Parathyroid adenoma (tissue), 2 donors: ENCODE measurements at regions not wholly inside any gene's neighbourhood (a gene's known extent, or its start where the extent isn't known, plus 50 kb on each side); places are given as distances from the start of the nearest gene placed in this dataset.

Experiments
- H2AFZ ChIP-seq: fragments of 300-600 bp; sonication (generic); one replicate; pipeline ENCODE4 v1.7.0; 2017; ENCODE audit warnings: antibody characterized with exemption, mild to moderate bottlenecking
- H3K27ac ChIP-seq: fragments of 300-600 bp; sonication (generic); one replicate; pipeline ENCODE4 v1.7.0; 2017
- H3K27me3 ChIP-seq: fragments of 300-600 bp; sonication (generic); one replicate; pipeline ENCODE4 v1.7.0; 2017; ENCODE audit warnings: low read length; ENCODE audit not compliant: control insufficient read depth, insufficient read depth
- H3K36me3 ChIP-seq: fragments of 300-600 bp; sonication (generic); one replicate; pipeline ENCODE4 v1.7.0; 2017; ENCODE audit warnings: low read length; ENCODE audit not compliant: control insufficient read depth, insufficient read depth
- H3K4me1 ChIP-seq: fragments of 300-600 bp; sonication (generic); one replicate; pipeline ENCODE4 v1.7.0; 2017; ENCODE audit warnings: control low read depth
- H3K4me2 ChIP-seq: fragments of 300-600 bp; sonication (generic); one replicate; pipeline ENCODE4 v1.7.0; 2017; ENCODE audit warnings: low read length
- H3K4me3 ChIP-seq: fragments of 300-600 bp; sonication (generic); one replicate; pipeline ENCODE4 v1.7.0; 2017; ENCODE audit warnings: low read depth, low read length
- H3K79me2 ChIP-seq: fragments of 300-600 bp; sonication (generic); one replicate; pipeline ENCODE4 v1.7.0; 2017; ENCODE audit warnings: control low read depth
- H3K9ac ChIP-seq: fragments of 300-600 bp; sonication (generic); one replicate; pipeline ENCODE4 v1.7.0; 2017; ENCODE audit warnings: mild to moderate bottlenecking
- H3K9me3 ChIP-seq: fragments of 300-600 bp; sonication (generic); one replicate; pipeline ENCODE4 v1.7.0; 2017; ENCODE audit warnings: low read length; ENCODE audit not compliant: control insufficient read depth
- TF ChIP-seq, protein P1 (sequence below): fragments of 300-600 bp; sonication (generic); IDR thresholded peaks from one replicate; pipeline ENCODE4 v1.7.0; 2017; ENCODE audit warnings: antibody characterized with exemption, mild to moderate bottlenecking
- donor health status: primary hyperparathyroidism.

DNA sequence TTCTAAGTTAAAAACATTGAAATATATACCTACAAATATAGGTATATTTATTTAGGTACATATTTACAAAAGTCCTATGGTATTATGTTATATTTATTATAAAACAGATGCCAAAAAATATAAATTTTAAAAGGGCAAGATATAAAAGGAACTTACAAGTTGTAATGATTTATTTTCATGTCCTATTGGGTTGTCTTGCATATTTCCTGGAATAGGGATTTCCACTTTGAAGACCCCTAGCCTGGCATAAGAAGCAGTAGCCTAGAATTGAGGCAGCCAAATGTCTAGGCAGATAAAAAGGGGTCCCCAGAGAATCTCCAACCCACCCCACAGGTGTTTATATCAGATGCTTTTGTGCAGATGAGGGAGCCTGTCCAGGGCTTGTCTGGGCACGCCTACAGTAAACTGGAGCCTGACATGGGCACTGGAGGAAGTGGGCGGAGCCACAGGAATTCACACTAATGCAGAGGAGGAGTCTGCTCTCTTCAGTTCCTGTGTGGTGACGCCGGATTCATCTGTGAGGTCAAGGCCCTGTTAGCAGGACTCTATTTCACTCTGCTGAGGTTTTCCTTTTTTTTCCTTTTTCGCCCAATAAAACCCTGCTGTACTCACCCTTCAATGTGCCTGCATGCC, 1088.9 kb upstream of the PIK3C3 start:
- Histone ChIP-seq H3K4me1 (no peaks in the 10 kb centered on the region), H3K9ac (no peak overlapping the region), H3K79me2 (no peaks in the 10 kb centered on the region), H2AFZ (no peak overlapping the region), H3K4me2 (no peak overlapping the region), H3K27me3 (no peaks in the 10 kb centered on the region), H3K9me3 (no peaks in the 10 kb centered on the region), H3K27ac (no peak overlapping the region), H3K36me3 (no peaks in the 10 kb centered on the region), H3K4me3 (no peak overlapping the region)
- TF ChIP-seq, protein P1, sequence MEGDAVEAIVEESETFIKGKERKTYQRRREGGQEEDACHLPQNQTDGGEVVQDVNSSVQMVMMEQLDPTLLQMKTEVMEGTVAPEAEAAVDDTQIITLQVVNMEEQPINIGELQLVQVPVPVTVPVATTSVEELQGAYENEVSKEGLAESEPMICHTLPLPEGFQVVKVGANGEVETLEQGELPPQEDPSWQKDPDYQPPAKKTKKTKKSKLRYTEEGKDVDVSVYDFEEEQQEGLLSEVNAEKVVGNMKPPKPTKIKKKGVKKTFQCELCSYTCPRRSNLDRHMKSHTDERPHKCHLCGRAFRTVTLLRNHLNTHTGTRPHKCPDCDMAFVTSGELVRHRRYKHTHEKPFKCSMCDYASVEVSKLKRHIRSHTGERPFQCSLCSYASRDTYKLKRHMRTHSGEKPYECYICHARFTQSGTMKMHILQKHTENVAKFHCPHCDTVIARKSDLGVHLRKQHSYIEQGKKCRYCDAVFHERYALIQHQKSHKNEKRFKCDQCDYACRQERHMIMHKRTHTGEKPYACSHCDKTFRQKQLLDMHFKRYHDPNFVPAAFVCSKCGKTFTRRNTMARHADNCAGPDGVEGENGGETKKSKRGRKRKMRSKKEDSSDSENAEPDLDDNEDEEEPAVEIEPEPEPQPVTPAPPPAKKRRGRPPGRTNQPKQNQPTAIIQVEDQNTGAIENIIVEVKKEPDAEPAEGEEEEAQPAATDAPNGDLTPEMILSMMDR: no peak

DNA sequence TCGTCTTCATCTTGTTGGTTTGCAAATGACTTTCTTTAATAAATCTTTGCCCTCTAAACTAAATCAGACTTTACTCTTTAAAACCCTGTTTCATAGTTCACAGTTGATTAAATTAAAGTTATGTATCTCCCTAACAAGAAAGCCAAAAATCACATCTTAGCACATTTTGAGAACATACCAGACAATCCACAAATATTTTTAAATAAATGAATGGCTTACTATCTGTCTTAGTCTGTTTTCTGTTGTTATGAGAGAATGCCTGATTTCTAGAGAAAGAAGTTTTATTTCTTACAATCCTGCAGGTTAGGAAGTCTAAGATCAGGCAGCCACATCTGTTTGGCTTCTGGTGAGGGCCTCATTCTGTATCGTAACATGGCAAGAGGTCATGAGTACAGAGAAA, 1090.2 kb upstream of the PIK3C3 start:
- H3K9me3 ChIP-seq: no peaks in the 10 kb centered on the region
- H3K27ac ChIP-seq: no peak overlapping the region
- TF ChIP-seq, protein P1: no peak
- no peak overlapping the region for H3K4me3 ChIP-seq
- H3K36me3 ChIP-seq: no peaks in the 10 kb centered on the region
- H3K9ac ChIP-seq: no peak overlapping the region
- no peaks in the 10 kb centered on the region for H3K4me1 ChIP-seq
- H2AFZ ChIP-seq: no peak overlapping the region
- no peaks in the 10 kb centered on the region for H3K27me3 ChIP-seq
- H3K4me2 ChIP-seq: no peak overlapping the region
- H3K79me2 ChIP-seq: no peaks in the 10 kb centered on the region

DNA sequence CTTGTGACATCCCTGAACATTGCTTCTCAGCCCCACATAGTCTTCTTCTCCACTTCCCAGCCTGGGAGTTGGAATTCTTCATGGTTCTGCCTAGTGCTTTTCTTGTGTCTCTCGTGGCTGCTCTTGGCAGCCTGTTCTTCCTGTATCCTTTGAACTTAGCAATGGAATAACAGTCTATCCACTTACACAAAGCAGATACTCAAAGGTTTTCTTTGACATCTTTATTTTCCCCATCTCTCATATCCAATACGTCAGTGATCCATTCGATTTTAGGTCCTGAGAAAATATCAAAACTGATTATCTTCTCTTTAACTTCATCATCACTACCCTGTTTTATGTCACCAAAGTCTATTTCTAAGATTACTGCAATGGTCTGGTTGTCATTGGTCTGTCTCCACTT, 1091.2 kb upstream of the PIK3C3 start:
- Histone ChIP-seq H3K79me2 (no peaks in the 10 kb centered on the region), H3K4me2 (no peak overlapping the region)

GRCh38 chr18:40860189-40860588, 1094.8 kb upstream of the PIK3C3 start:
- H3K79me2 ChIP-seq: no peaks in the 10 kb centered on the region
- TF ChIP-seq, protein P1: no peak
- no peaks in the 10 kb centered on the region for H3K27me3 ChIP-seq
- no peaks in the 10 kb centered on the region for H3K4me1 ChIP-seq
- H3K9ac ChIP-seq: no peak overlapping the region
- no peak overlapping the region for H2AFZ ChIP-seq
- H3K4me2 ChIP-seq: no peak overlapping the region
- H3K9me3 ChIP-seq: no peaks in the 10 kb centered on the region
- H3K36me3 ChIP-seq: no peaks in the 10 kb centered on the region
- H3K4me3 ChIP-seq: no peak overlapping the region
- H3K27ac ChIP-seq: no peak overlapping the region

More for the DNA sequence above, 1091.2 kb upstream of the PIK3C3 start:
- Histone ChIP-seq H3K4me3 (no peak overlapping the region), H3K27ac (no peak overlapping the region), H3K36me3 (no peaks in the 10 kb centered on the region), H3K9ac (no peak overlapping the region), H3K9me3 (no peaks in the 10 kb centered on the region), H3K4me1 (no peaks in the 10 kb centered on the region), H3K27me3 (no peaks in the 10 kb centered on the region), H2AFZ (no peak overlapping the region)
- TF ChIP-seq, protein P1: no peak

DNA sequence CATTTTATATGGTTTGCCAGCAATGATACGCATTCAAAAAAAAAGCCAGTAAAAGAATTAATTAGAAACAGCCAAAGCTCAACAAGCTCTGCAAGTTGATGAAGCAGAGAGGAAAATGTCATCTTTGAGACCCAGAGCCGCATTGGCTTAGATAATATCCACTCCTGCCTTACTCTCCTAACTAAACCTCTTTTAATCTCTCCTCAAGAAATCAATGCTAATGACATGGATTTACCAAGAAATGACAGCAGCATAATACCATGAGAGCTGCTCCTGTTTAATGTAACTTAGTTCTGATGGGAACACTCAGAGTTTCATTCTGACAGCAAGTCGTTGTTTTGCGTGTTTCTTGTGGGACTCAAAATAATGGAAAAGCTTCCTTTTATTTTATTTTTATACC, 1099.4 kb upstream of the PIK3C3 start:
- H3K4me3 ChIP-seq: no peak overlapping the region
- no peak overlapping the region for H3K9ac ChIP-seq
- no peaks in the 10 kb centered on the region for H3K79me2 ChIP-seq
- no peaks in the 10 kb centered on the region for H3K4me1 ChIP-seq
- no peak overlapping the region for H3K27ac ChIP-seq
- TF ChIP-seq, protein P1: no peak
- no peaks in the 10 kb centered on the region for H3K36me3 ChIP-seq
- no peaks in the 10 kb centered on the region for H3K27me3 ChIP-seq
- no peak overlapping the region for H3K4me2 ChIP-seq
- no peaks in the 10 kb centered on the region for H3K9me3 ChIP-seq
- H2AFZ ChIP-seq: no peak overlapping the region
